IMR-90 (cell line): ENCODE measurements at regions not wholly inside any gene's neighbourhood (a gene's known extent, or its start where the extent isn't known, plus 50 kb on each side); places are given as distances from the start of the nearest gene placed in this dataset.

Experiments
- ATAC-seq: fragments of 200-7000 bp; cut with Tn5 transposase; 2 replicates; pipeline ENCODE4 v1.9.1; 2020; ENCODE audit warnings: low read depth, mild to moderate bottlenecking, moderate library complexity
- BruUV-seq: library from RNA; stranded (reverse); fragments of 400-500 nt; replicated peaks from 2 replicates; lab custom pipeline; 2021; lab: Mats Ljungman, UMichigan
- CTCF ChIA-PET: fragments of 300-600 bp; formaldehyde crosslinking; extraction: SDS; loops from one replicate; lab custom pipeline; 2021; ENCODE audit warnings: antibody characterized with exemption; lab: Yijun Ruan, JAX
- POLR2A ChIA-PET: fragments of 300-600 bp; sonication (Branson Sonifier 250); formaldehyde crosslinking; loops from one replicate; lab custom pipeline; 2022; ENCODE audit warnings: antibody characterized with exemption; ENCODE audit not compliant: unreplicated experiment; lab: Charles Lee
- DNase-seq: peaks from one replicate; pipeline ENCODE4 v3.0.0; 2013
- H2AFZ ChIP-seq: replicated peaks from 2 replicates; pipeline ENCODE3; 2013; ENCODE audit warnings: low read length, mild to moderate bottlenecking; ENCODE audit not compliant: poor library complexity
- H2AK5ac ChIP-seq: 2 replicates; pipeline ENCODE4 v1.6.1; 2013; ENCODE audit warnings: low read depth, low read length, inconsistent platforms
- H2AK9ac ChIP-seq: replicated peaks from 2 replicates; pipeline ENCODE3; 2013; ENCODE audit warnings: mild to moderate bottlenecking, low read depth, low read length, moderate library complexity; ENCODE audit not compliant: poor library complexity
- H2BK120ac ChIP-seq: 2 replicates; pipeline ENCODE4 v1.6.1; 2013; ENCODE audit warnings: low read depth, low read length, inconsistent platforms
- H2BK15ac ChIP-seq: 3 replicates; pipeline ENCODE4 v1.6.1; 2013; ENCODE audit warnings: low read depth, low read length, inconsistent platforms
- H2BK20ac ChIP-seq: 2 replicates; pipeline ENCODE4 v1.6.1; 2013; ENCODE audit warnings: low read depth, mild to moderate bottlenecking, inconsistent platforms, low read length, moderate library complexity
- H2BK5ac ChIP-seq: 2 replicates; pipeline ENCODE4 v1.6.1; 2013; ENCODE audit warnings: mild to moderate bottlenecking, low read depth, low read length, inconsistent platforms; ENCODE audit not compliant: poor library complexity, severe bottlenecking
- H3K14ac ChIP-seq: replicated peaks from 2 replicates; pipeline ENCODE4 v1.6.1; 2013; ENCODE audit warnings: low read depth, low read length, inconsistent platforms
- H3K18ac ChIP-seq: 2 replicates; pipeline ENCODE4 v1.6.1; 2013; ENCODE audit warnings: low read depth, low read length, control low read depth
- H3K23ac ChIP-seq: 2 replicates; pipeline ENCODE4 v1.6.1; 2013; ENCODE audit warnings: low read depth, low read length, inconsistent platforms
- H3K27ac ChIP-seq: 2 replicates; pipeline ENCODE4 v1.5.1; 2013; ENCODE audit warnings: mild to moderate bottlenecking, control low read depth, low read length; ENCODE audit not compliant: insufficient read depth
- H3K27me3 ChIP-seq: 2 replicates; pipeline ENCODE4 v1.6.1; 2013; ENCODE audit warnings: low read length; ENCODE audit not compliant: control insufficient read depth, insufficient read depth
- H3K36me3 ChIP-seq: 2 replicates; pipeline ENCODE4 v1.6.1; 2013; ENCODE audit warnings: low read length, mixed read lengths; ENCODE audit not compliant: control insufficient read depth, insufficient read depth
- H3K4ac ChIP-seq: 2 replicates; pipeline ENCODE4 v1.6.1; 2013; ENCODE audit warnings: low read depth, low read length, inconsistent platforms
- H3K4me1 ChIP-seq: 2 replicates; pipeline ENCODE4 v1.6.1; 2013; ENCODE audit warnings: low read length, mixed read lengths; ENCODE audit not compliant: control insufficient read depth, insufficient read depth
- H3K4me2 ChIP-seq: 2 replicates; pipeline ENCODE4 v1.6.1; 2013; ENCODE audit warnings: low read depth, mild to moderate bottlenecking, control low read depth, low read length, moderate library complexity
- H3K4me3 ChIP-seq: 2 replicates; pipeline ENCODE4 v1.5.1; 2013; ENCODE audit warnings: low read depth, mild to moderate bottlenecking, control low read depth, low read length, moderate library complexity; ENCODE audit not compliant: insufficient read depth
- H3K56ac ChIP-seq: 2 replicates; pipeline ENCODE4 v1.6.1; 2013; ENCODE audit warnings: low read length, inconsistent platforms; ENCODE audit not compliant: insufficient read depth; ENCODE audit errors: extremely low read depth
- H3K79me1 ChIP-seq, 2 experiments: 2 replicates each; pipeline ENCODE4 v1.6.1; 2013; ENCODE audit warnings: low read length in 2 of 2, inconsistent platforms in 1 of 2, low read depth in 1 of 2
- H3K9ac ChIP-seq: 2 replicates; pipeline ENCODE4 v1.6.1; 2013; ENCODE audit warnings: low read depth, low read length, control low read depth
- H3K9me1 ChIP-seq: 2 replicates; pipeline ENCODE4 v1.6.1; 2013; ENCODE audit warnings: low read length, inconsistent platforms; ENCODE audit not compliant: insufficient read depth
- H3K9me3 ChIP-seq: 2 replicates; pipeline ENCODE4 v1.6.1; 2013; ENCODE audit warnings: low read length; ENCODE audit not compliant: control insufficient read depth, insufficient read depth
- H4K20me1 ChIP-seq: 2 replicates; pipeline ENCODE4 v1.6.1; 2013; ENCODE audit warnings: low read length, inconsistent platforms; ENCODE audit not compliant: insufficient read depth
- H4K5ac ChIP-seq: 2 replicates; pipeline ENCODE4 v1.6.1; 2013; ENCODE audit warnings: mild to moderate bottlenecking, low read depth, low read length, control low read depth
- H4K8ac ChIP-seq, 2 experiments: 2 replicates each; pipeline ENCODE4 v1.6.1; 2013; ENCODE audit warnings: low read depth in 2 of 2, low read length in 2 of 2, control low read depth in 1 of 2, inconsistent platforms in 1 of 2
- H4K91ac ChIP-seq: 2 replicates; pipeline ENCODE4 v1.6.1; 2013; ENCODE audit warnings: low read depth, low read length, inconsistent platforms; ENCODE audit not compliant: insufficient read depth
- BHLHE40 ChIP-seq: fragments of 150-350 bp; IDR thresholded peaks from 2 replicates; pipeline ENCODE4 v1.6.1; 2016; ENCODE audit warnings: mild to moderate bottlenecking, low read depth, low read length
- CEBPB ChIP-seq: IDR thresholded peaks from 2 replicates; pipeline ENCODE4 v1.6.1; 2012; ENCODE audit warnings: low read depth, low read length, improper control_type of control experiment
- CHD1 ChIP-seq: IDR thresholded peaks from 2 replicates; pipeline ENCODE4 v1.6.1; 2012; ENCODE audit warnings: low read depth, low read length, improper control_type of control experiment
- ELK1 ChIP-seq: fragments of 150-350 bp; IDR thresholded peaks from 2 replicates; pipeline ENCODE4 v1.6.1; 2016; ENCODE audit warnings: low read depth, mild to moderate bottlenecking, low read length, moderate library complexity, borderline replicate concordance
- FOS ChIP-seq: fragments of 150-350 bp; IDR thresholded peaks from 2 replicates; pipeline ENCODE4 v1.6.1; 2016; ENCODE audit warnings: low read depth, low read length
- MAFK ChIP-seq: IDR thresholded peaks from 2 replicates; pipeline ENCODE4 v1.6.1; 2012; ENCODE audit warnings: low read depth, low read length, improper control_type of control experiment
- MXI1 ChIP-seq: IDR thresholded peaks from 2 replicates; pipeline ENCODE4 v1.6.1; 2012; ENCODE audit warnings: low read depth, mild to moderate bottlenecking, low read length, moderate library complexity, borderline replicate concordance
- POLR2A ChIP-seq: IDR thresholded peaks from 2 replicates; pipeline ENCODE4 v1.6.1; 2012; ENCODE audit warnings: mild to moderate bottlenecking, low read depth, low read length
- RAD21 ChIP-seq: IDR thresholded peaks from 2 replicates; pipeline ENCODE4 v1.6.1; 2012; ENCODE audit warnings: low read length, improper control_type of control experiment
- RCOR1 ChIP-seq: IDR thresholded peaks from 2 replicates; pipeline ENCODE4 v1.6.1; 2012; ENCODE audit warnings: mild to moderate bottlenecking, low read length, improper control_type of control experiment; ENCODE audit not compliant: insufficient replicate concordance
- RFX5 ChIP-seq: IDR thresholded peaks from 2 replicates; pipeline ENCODE4 v1.8.0; 2012; ENCODE audit warnings: low read depth, mild to moderate bottlenecking, low read length, moderate library complexity
- SMC3 ChIP-seq: fragments of 150-350 bp; IDR thresholded peaks from 2 replicates; pipeline ENCODE4 v1.6.1; 2016; ENCODE audit warnings: low read depth, mild to moderate bottlenecking, antibody characterized with exemption, low read length, moderate library complexity
- WGBS, 2 experiments: methylation state at CpG; one replicate each; pipeline versions ENCODE4 v1.1.5 to v1.1.7; 2013; ENCODE audit warnings: missing lambda C conversion rate in 2 of 2; ENCODE audit not compliant: insufficient read length in 1 of 2; ENCODE audit errors: extremely low coverage in 2 of 2; 5-methylcytosine and 5-hydroxymethylcytosine counted together
- dilution Hi-C: fragments of 300-500 bp; cut with HindIII; formaldehyde crosslinking; loops from one replicate; pipeline ENCODE4 v1.14.3; 2018; ENCODE audit warnings: low sequenced_read_pairs; ENCODE audit not compliant: unreplicated experiment
- in situ Hi-C: fragments of 300-500 bp; cut with MboI; formaldehyde crosslinking; loops from 3 replicates; pipeline ENCODE4 v1.14.3; 2019; ENCODE audit warnings: low sequenced_read_pairs, inconsistent platforms, mixed read lengths
- intact Hi-C: fragments of 100-400 bp; cut with micrococcal nuclease; formaldehyde crosslinking; loops from 2 replicates; pipeline ENCODE4 v1.10.0; 2022

DNA sequence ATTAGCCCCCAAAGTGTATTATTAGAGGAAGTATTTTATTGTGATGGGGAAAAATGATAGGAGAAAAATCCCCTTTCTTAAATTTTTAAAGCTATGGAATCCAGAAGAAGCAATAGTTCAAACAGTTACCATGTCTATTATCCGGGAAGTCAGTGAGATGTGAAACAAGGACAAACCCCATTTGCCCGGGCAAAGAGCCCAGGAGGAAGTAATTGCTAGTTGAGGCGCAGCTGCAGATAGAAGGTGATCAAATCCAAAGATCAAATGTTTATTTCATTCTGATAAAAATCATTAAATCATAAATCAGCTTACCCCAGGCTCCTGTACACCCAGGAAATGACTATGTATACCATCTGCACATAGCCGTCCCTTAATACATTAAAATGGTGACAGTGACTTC lies 204.0 kb upstream of the CRBN start:
- no peak overlapping the region for H2AK9ac ChIP-seq
- H4K20me1 ChIP-seq: no peaks in the 10 kb centered on the region
- CTCF ChIA-PET: no interaction called here
- no peaks in the 10 kb centered on the region for H3K9me1 ChIP-seq
- BruUV-seq: no TSS peak
- no peak for TF ChIP-seq CEBPB
- no peak for TF ChIP-seq POLR2A
- TF ChIP-seq BHLHE40: no peak
- TF ChIP-seq RAD21: no peak
- TF ChIP-seq RFX5: no peak
- TF ChIP-seq CHD1: no peak
- TF ChIP-seq RCOR1: no peak
- no peak for TF ChIP-seq MAFK
- no peak for TF ChIP-seq MXI1
- no peak for TF ChIP-seq FOS
- no peak for TF ChIP-seq ELK1
- TF ChIP-seq SMC3: no peak
- in situ Hi-C loops: no loop called here
- no peak overlapping the region for H3K4me2 ChIP-seq
- no peak overlapping the region for H3K4me3 ChIP-seq
- no peaks in the 10 kb centered on the region for H3K4me1 ChIP-seq
- H3K27me3 ChIP-seq: no peaks in the 10 kb centered on the region
- H3K23ac ChIP-seq: no peak overlapping the region
- no peak overlapping the region for H3K9ac ChIP-seq
- intact Hi-C loops: no loop called here
- no peak overlapping the region for H3K27ac ChIP-seq
- no peaks in the 10 kb centered on the region for H3K36me3 ChIP-seq
- dilution Hi-C loops: no loop called here
- no peak overlapping the region for H2AFZ ChIP-seq
- H3K18ac ChIP-seq: no peak overlapping the region
- H4K91ac ChIP-seq: no peak overlapping the region
- no peak overlapping the region for H4K5ac ChIP-seq
- H2BK20ac ChIP-seq: no peak overlapping the region
- H2BK120ac ChIP-seq: no peak overlapping the region
- no peak overlapping the region for H3K14ac ChIP-seq
- no peak overlapping the region for H2AK5ac ChIP-seq
- WGBS, 2 experiments: no CpG with 5 or more reads among the region's 4 CpGs
- ATAC-seq: no peak
- H3K56ac ChIP-seq: no peak overlapping the region
- POLR2A ChIA-PET: no interaction called here
- no peak for DNase-seq
- no peak overlapping the region for H2BK5ac ChIP-seq
- peaks cover 7% of the 10 kb centered on the region for H3K9me3 ChIP-seq
- H4K8ac ChIP-seq: no peak overlapping the region
- no peaks in the 10 kb centered on the region for H3K79me1 ChIP-seq
- no peak overlapping the region for H3K4ac ChIP-seq
- H2BK15ac ChIP-seq: no peak overlapping the region
